Activated naive CD8-positive, alpha-beta T cell treated with anti-CD3 and anti-CD28 coated beads, Interleukin-2, amount 50 U/mL, for 24 hours (primary cell): ENCODE measurements at regions not wholly inside any gene's neighbourhood (a gene's known extent, or its start where the extent isn't known, plus 50 kb on each side); places are given as distances from the start of the nearest gene placed in this dataset.
"Not testable (repeated sequence)": the region's sequence is repeated elsewhere in the genome, so short reads cannot be mapped to it uniquely, and the experiment has no call there.

ENCODE experiments used
- ATAC-seq: fragments of 150-1000 bp; cut with Tn5 transposase; one replicate; pipeline ENCODE4 v1.10.0; 2021
- DNase-seq: peaks from one replicate; pipeline ENCODE4 v3.0.0; 2021
- H3K27ac Mint-ChIP-seq: one replicate; pipeline ENCODE4 v1.8.0; 2021; ENCODE audit warnings: mild to moderate bottlenecking, mixed read lengths
- H3K27me3 Mint-ChIP-seq: one replicate; pipeline ENCODE4 v1.8.0; 2021; ENCODE audit warnings: mixed read lengths
- H3K36me3 Mint-ChIP-seq: one replicate; pipeline ENCODE4 v1.8.0; 2021; ENCODE audit warnings: low read depth, mixed read lengths
- H3K4me1 Mint-ChIP-seq: one replicate; pipeline ENCODE4 v1.8.0; 2021; ENCODE audit warnings: mixed read lengths
- H3K4me3 Mint-ChIP-seq: one replicate; pipeline ENCODE4 v1.8.0; 2021; ENCODE audit warnings: mild to moderate bottlenecking, moderate library complexity, mixed read lengths
- H3K9me3 Mint-ChIP-seq: one replicate; pipeline ENCODE4 v1.8.0; 2021; ENCODE audit warnings: mixed read lengths

GRCh38 chr2:110394769-110395168 is 77.8 kb downstream of the LIMS4 start:
- ATAC-seq, H3K36me3 Mint-ChIP-seq, DNase-seq, H3K27me3 Mint-ChIP-seq, H3K27ac Mint-ChIP-seq, H3K4me3 Mint-ChIP-seq, H3K4me1 Mint-ChIP-seq, H3K9me3 Mint-ChIP-seq: not testable (repeated sequence)

DNA sequence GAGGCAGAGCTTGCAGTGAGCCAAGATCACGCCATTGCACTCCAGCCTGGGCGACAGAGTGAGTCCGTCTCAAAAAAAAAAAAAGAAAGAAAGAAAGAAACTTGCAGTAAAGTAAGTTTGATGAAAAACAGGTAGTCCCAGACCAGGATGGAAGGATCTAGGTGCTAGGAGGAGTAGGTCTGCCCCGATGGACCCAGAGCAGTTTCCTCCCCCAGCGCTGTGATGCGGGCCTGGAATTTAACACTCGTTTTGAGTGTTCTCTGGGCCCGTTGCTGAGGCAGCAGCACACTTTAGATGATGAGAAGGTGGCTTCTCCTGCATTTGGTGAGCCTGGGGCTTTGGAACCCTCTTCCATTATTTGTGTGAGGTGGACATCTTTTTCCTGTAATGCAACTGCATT is 80.2 kb downstream of the LIMS4 start:
- not testable (repeated sequence) for DNase-seq, H3K9me3 Mint-ChIP-seq, H3K27ac Mint-ChIP-seq, H3K27me3 Mint-ChIP-seq, ATAC-seq, H3K4me3 Mint-ChIP-seq, H3K36me3 Mint-ChIP-seq, H3K4me1 Mint-ChIP-seq

GRCh38 chr2:110391035-110391418 is 81.6 kb downstream of the LIMS4 start:
- not testable (repeated sequence) for H3K9me3 Mint-ChIP-seq, H3K4me1 Mint-ChIP-seq, H3K4me3 Mint-ChIP-seq, ATAC-seq, DNase-seq, H3K27ac Mint-ChIP-seq, H3K36me3 Mint-ChIP-seq, H3K27me3 Mint-ChIP-seq

DNA sequence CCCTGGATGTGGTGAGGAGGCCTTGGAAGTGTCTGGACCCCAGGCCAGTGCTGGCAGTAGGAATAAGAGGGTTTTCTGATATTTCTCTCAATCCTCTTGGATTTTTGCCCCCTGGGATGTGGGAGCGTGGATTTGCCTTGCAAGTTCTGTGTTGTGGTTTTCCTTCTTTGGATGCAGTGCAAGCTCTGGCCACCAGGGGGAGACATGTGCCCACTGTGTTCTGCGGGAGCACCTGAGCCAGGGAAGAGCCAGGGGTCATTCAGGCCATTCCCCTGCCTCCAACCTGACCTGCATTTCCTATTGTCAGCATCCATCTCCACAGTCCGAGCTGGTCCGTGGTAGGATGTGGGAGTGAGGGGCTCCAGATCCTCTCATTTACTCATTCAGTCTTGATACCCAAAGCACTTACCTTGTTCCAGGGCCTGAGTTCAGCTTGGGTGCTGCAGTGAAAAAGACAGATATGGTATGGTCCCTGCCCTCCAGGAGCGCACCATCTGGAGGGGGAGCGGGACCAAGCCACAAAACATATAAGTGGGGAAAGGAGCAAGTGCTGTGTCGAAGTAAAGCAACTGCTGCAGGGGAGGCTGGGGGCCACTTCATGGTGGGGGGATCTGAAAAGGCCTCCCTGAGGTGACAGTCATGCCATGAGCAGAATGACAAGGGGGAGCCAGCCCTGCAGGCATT is 82.1 kb downstream of the LIMS4 start:
- H3K27me3 Mint-ChIP-seq, H3K4me3 Mint-ChIP-seq, ATAC-seq, DNase-seq, H3K4me1 Mint-ChIP-seq, H3K9me3 Mint-ChIP-seq, H3K36me3 Mint-ChIP-seq, H3K27ac Mint-ChIP-seq: not testable (repeated sequence)

DNA sequence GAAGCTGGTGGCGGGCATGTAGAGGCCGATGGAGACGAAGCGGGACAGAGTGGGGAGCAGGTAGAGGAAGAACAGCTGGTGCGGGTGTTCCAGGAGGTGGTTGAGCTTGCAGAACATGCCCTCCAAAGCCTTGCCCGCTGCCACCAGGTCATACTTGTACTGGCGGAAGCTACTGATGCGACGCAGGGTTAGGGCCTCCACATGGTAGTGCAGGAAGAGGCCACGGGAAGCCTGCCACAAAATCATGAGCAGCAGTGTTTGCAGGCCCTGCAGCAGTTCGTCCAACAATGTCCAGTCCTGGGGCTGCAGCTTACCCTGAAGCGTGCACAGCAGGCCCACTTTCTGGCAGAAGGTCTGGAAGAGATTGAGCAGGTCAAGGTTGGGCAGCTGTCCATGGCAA is 85.6 kb downstream of the LIMS4 start:
- not testable (repeated sequence) for ATAC-seq, H3K9me3 Mint-ChIP-seq, H3K4me1 Mint-ChIP-seq, H3K27me3 Mint-ChIP-seq, H3K4me3 Mint-ChIP-seq, DNase-seq, H3K36me3 Mint-ChIP-seq, H3K27ac Mint-ChIP-seq

GRCh38 chr2:110386546-110386945 is 86.1 kb downstream of the LIMS4 start:
- not testable (repeated sequence) for H3K36me3 Mint-ChIP-seq, H3K4me3 Mint-ChIP-seq, H3K27me3 Mint-ChIP-seq, ATAC-seq, H3K9me3 Mint-ChIP-seq, H3K4me1 Mint-ChIP-seq, H3K27ac Mint-ChIP-seq, DNase-seq

DNA sequence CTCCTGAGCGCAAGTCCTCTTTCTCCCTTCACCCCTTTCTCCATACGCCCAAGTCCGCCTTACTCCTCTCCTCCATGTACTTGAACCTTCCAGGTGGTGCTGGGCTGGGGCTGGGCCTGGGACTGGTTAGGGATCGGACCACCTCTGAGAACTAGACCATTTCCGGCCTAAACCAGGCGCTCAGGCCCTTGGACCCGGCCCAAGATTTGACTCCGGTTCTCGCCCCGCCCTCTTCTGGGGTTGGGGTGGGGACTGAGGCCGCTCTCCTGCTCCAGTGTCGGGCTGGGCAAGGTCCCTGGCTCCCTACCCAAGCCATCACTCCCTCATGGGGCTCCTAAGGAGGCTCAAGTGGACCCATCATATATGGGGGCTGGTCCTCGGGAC is 87.9 kb downstream of the LIMS4 start:
- H3K27ac Mint-ChIP-seq, DNase-seq, H3K27me3 Mint-ChIP-seq, H3K36me3 Mint-ChIP-seq, H3K4me3 Mint-ChIP-seq, H3K9me3 Mint-ChIP-seq, ATAC-seq, H3K4me1 Mint-ChIP-seq: not testable (repeated sequence)

DNA sequence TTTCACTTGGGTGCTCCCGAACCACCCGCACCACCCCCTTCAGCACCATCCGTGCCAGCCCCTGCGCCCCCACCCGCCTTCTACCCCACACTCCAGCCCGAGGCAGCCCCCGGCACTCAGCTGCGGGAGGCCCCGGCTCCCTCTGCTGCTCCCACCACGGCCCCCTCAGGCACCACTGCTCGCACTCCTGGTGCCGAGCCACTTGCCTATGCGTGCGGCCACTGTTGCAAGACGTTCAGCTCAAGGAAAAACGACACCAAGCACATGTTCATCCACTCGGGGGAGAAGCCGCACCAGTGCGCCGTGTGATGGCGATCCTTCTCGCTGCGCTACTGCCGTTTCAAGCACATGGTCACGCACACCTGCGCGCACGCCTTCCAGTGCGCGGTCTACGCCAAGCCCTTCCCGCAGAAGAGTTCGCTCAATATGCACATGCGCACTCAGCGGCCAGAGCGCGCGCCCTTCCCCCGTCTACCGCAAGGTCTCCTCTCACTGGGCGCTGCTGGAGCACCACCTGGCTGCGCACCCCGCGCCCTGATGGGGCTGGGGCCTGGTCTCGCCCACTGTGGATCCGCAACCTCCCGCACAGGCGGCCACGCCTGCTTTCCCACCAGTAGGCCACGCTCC is 88.4 kb downstream of the LIMS4 start:
- H3K9me3 Mint-ChIP-seq, H3K27ac Mint-ChIP-seq, H3K27me3 Mint-ChIP-seq, H3K4me1 Mint-ChIP-seq, H3K36me3 Mint-ChIP-seq, DNase-seq, H3K4me3 Mint-ChIP-seq: not testable (repeated sequence)
- ATAC-seq, result peak; percentile 27

DNA sequence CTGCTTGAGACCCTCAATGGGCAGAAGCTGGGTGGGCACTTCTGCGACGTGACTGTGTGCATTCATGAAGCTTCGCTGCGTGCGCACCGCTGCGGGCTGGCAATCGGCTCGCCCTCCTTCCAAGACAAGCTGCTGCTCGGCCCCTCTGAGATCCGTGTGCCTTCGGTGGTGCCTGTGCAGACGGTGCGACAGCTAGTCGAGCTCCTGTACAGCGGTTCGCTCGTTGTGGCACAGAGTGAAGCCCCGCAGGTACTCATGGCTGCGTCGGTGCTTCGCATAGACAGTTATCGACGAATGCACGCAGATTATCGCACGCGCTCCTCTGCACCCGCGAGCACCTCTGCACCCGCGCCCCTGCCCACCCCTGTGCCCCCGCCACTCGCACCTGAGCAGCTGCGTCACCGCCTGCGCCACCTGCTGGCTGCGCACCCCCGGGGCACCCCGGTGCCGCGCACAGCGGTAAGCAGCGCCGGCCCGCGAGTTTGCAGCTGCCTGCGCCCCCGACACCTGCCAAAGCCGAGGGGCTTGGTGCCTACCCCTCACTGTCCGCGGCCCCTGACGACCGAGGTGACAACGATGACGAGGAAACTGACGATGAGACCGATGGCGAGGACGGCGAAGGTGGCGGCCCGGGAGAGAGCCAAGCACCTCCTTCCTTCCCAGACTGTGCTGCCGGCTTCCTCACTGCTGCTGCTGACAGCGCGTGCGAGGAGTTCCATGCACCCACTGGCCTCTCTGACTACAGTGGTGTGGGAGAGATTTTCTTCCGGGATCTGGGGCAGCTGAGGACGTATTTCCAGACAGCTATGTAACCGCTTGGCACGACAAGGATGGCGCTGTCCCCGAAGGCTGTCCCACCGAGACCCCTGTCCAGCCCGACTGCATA is 89.2 kb downstream of the LIMS4 start:
- H3K27me3 Mint-ChIP-seq, H3K36me3 Mint-ChIP-seq, H3K4me3 Mint-ChIP-seq, DNase-seq, H3K27ac Mint-ChIP-seq, H3K4me1 Mint-ChIP-seq, H3K9me3 Mint-ChIP-seq: not testable (repeated sequence)
- peak; percentile 71 for ATAC-seq

GRCh38 chr2:110373519-110373918 is 99.1 kb downstream of the LIMS4 start:
- not testable (repeated sequence) for H3K4me3 Mint-ChIP-seq, H3K27ac Mint-ChIP-seq, H3K36me3 Mint-ChIP-seq, DNase-seq, ATAC-seq, H3K27me3 Mint-ChIP-seq, H3K4me1 Mint-ChIP-seq, H3K9me3 Mint-ChIP-seq

DNA sequence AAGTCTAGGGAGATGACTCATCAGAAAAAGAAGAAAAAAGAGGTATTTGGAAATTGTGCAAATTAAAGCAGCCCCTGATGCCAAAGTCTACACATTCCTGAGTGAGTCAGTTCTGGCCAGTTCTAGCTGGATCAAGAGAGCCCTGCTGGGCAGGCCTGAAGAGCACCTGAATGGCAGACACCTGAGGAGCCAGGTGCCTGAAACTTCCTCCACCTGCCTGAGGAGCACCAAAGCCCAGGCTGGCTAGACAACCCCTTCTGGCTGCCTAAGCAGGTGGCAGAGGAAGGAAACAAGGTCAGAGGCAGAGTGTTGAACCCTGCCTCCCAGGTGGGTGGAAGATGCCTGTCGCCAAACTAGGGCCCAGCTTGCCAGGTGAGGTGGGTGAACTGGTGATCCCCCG is 101.0 kb downstream of the LIMS4 start:
- not testable (repeated sequence) for H3K9me3 Mint-ChIP-seq, DNase-seq, H3K4me1 Mint-ChIP-seq, H3K27ac Mint-ChIP-seq, H3K36me3 Mint-ChIP-seq, H3K4me3 Mint-ChIP-seq, H3K27me3 Mint-ChIP-seq, ATAC-seq

DNA sequence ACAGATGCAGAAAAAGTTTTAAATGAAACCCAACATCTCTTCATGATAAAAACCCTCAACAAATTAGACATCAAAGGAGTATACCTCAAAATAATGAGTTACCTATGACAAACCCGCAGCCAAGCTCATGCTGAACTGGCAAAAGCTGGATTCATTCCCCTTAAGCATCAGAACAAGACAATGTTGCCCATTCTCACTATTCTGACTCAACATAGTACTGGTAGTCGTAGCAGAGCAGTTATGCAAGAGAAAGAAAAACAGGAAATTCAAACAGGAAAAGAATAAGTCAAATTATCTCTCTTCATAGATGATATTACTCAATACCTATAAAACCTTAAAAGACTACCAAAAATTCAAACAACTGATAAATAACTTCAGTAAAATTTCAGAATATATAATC is 115.0 kb downstream of the LIMS4 start:
- not testable (repeated sequence) for ATAC-seq, H3K4me3 Mint-ChIP-seq, H3K9me3 Mint-ChIP-seq, H3K4me1 Mint-ChIP-seq, H3K27ac Mint-ChIP-seq, H3K27me3 Mint-ChIP-seq, H3K36me3 Mint-ChIP-seq, DNase-seq

DNA sequence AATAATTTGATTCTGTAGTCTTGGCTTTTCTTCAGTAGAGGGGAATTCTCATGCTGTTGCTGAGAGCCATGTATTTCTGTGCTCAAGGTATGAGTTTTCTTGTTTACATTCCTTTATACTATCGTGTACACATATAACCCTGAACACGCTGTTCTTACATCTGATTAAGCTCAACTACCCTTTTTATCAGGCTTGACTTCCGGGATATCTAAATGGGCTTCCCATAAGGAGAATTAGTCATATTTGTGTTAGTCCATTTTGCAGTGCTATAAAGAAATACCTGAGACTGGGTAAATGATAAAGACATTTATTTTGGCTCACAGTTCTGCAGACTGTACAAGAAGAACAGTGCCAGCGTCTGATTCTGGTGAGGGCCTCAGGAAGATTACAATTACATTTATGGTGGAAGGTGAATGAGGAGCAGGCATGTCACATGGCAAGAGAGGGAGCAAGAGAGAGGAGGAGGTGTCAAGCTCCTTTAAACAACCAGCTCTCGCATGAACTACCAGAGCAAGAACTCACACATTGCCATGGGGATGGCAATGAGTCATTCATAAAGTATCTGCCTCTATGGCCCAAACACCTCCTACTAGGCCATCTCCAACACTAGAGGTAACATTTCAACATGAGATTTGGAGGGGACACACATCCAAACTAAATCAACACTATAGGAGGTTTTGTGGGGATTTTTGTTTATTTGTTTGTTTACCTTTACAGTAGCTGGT is 118.2 kb downstream of the LIMS4 start:
- not testable (repeated sequence) for H3K27ac Mint-ChIP-seq, DNase-seq, H3K4me1 Mint-ChIP-seq, H3K4me3 Mint-ChIP-seq, H3K36me3 Mint-ChIP-seq, H3K27me3 Mint-ChIP-seq, ATAC-seq, H3K9me3 Mint-ChIP-seq

DNA sequence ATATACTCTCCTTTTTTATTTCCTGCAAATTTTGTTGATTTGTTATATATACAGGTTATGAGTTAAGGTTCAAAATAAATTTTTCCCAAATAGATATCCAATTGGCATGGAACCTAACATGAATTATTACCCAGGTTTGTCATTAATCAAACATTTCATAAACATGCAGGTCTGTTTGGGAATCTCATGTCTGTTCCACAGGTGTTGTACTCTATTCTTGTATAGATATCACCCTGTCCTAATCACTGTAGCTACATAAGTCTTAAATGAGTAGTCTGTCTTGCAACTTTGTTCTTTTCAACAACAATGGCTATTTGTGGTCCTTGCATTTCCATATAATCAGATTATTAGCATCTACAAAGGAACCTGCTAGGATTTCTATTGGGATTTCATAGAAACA is 121.9 kb downstream of the LIMS4 start:
- not testable (repeated sequence) for H3K27me3 Mint-ChIP-seq, H3K4me3 Mint-ChIP-seq

More for the DNA sequence above, 121.9 kb downstream of the LIMS4 start:
- not testable (repeated sequence) for ATAC-seq, H3K4me1 Mint-ChIP-seq, H3K9me3 Mint-ChIP-seq, H3K27ac Mint-ChIP-seq, H3K36me3 Mint-ChIP-seq, DNase-seq
